Heart left ventricle (tissue), 13 donors: ENCODE measurements at regions not wholly inside any gene's neighbourhood (a gene's known extent, or its start where the extent isn't known, plus 50 kb on each side); places are given as distances from the start of the nearest gene placed in this dataset.

Source experiments
- CTCF ChIP-seq, 12 donors: fragments of 200-600 bp; sonication (generic) in 4 of 12; IDR thresholded peaks; one replicate each; pipeline versions ENCODE4 v1.5.0 to v1.8.0; 2018 to 2022; ENCODE audit warnings: antibody characterized with exemption in 12 of 12, mild to moderate bottlenecking in 5 of 12
- POLR2A ChIP-seq, 2 donors: fragments of 450-650 bp; IDR thresholded peaks; one replicate each; pipeline ENCODE4 v1.6.1; 2017; ENCODE audit warnings: antibody characterized with exemption in 2 of 2, mild to moderate bottlenecking in 2 of 2, moderate library complexity in 2 of 2
- donor health status: ischemic (EF 13 %, LVEDD 7.1; RV severe dilation, severe dysfunction).
- donor health status: DM: no; HTN: yes; CAD: no.
- donor health status: DM: no; HTN: no; CAD: no.
- donor health status: ischemic (EF 25% LVEDD 6.9; RV normal size, moderate dysfunction).
- donor health status: ischemic (EF 25% LVEDD 5.7; RV mildly dilated, moderate dysfunction).
- donor health status: ischemic (EF 35%, LVEDD 5.7; RV mildly dilated, moderate dysfunction).
- donor health status: nonischemic (EF 11% LVEDD 7.7; RV severe dilation, severe dysfunction).
- donor health status: DM: yes; HTN: yes; CAD: no.
- donor health status: PGD.
- donor health status: ischemic (EF 29% LVEDD 5.4; RV normal size, mild dysfunction).
- donor health status: nonischemic (EF 23%, LVEDD 6.1; RV moderate dilation, normal function).

GRCh38 chr18:70382017-70382416, 93.2 kb downstream of the SOCS6 start:
- TF ChIP-seq CTCF (IDR thresholded peaks at IDR 0.05) (no peak), POLR2A (IDR thresholded peaks at IDR 0.05) (no peak)
